Coronary artery (tissue), 2 donors: ENCODE measurements at regions not wholly inside any gene's neighbourhood (a gene's known extent, or its start where the extent isn't known, plus 50 kb on each side); places are given as distances from the start of the nearest gene placed in this dataset.

Source experiments
- DNase-seq: peaks from one replicate; pipeline ENCODE4 v3.0.0-alpha.2; 2017; ENCODE audit warnings: low spot score
- H3K27ac ChIP-seq, 2 donors: fragments of 200-600 bp; sonication (generic); one replicate each; pipeline ENCODE4 v1.5.1; 2016 to 2019
- H3K4me3 ChIP-seq: fragments of 200-600 bp; sonication (generic); 2 replicates; pipeline ENCODE4 v1.5.1; 2016; ENCODE audit warnings: mild to moderate bottlenecking, moderate library complexity
- TF ChIP-seq, protein P1 (sequence below): fragments of 200-600 bp; sonication (generic); IDR thresholded peaks from one replicate; pipeline ENCODE4 v1.5.1; 2019; ENCODE audit warnings: antibody characterized with exemption

DNA sequence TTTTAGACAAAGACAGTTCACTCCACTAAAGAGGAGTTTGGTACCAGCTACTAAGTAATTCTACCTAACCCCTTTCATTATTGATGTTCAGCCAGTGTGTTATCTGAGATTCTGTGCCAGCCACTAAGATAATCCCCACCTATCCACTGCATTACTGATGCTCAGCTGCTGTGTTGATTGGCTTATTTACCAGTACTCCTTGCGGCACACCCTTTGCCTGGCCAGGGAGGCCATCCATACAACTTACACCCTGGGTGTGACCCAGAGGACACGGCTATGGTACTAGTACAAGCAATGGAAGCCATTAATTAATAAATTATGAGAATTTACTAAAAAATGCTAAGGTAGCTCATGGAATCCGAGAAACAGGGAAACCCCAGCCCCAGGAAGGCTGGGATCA lies 290.7 kb upstream of the CTNNB1 start:
- Histone ChIP-seq H3K4me3 (no peak overlapping the region), H3K27ac (no peak overlapping the region)
- TF ChIP-seq, protein P1, sequence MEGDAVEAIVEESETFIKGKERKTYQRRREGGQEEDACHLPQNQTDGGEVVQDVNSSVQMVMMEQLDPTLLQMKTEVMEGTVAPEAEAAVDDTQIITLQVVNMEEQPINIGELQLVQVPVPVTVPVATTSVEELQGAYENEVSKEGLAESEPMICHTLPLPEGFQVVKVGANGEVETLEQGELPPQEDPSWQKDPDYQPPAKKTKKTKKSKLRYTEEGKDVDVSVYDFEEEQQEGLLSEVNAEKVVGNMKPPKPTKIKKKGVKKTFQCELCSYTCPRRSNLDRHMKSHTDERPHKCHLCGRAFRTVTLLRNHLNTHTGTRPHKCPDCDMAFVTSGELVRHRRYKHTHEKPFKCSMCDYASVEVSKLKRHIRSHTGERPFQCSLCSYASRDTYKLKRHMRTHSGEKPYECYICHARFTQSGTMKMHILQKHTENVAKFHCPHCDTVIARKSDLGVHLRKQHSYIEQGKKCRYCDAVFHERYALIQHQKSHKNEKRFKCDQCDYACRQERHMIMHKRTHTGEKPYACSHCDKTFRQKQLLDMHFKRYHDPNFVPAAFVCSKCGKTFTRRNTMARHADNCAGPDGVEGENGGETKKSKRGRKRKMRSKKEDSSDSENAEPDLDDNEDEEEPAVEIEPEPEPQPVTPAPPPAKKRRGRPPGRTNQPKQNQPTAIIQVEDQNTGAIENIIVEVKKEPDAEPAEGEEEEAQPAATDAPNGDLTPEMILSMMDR = no peak
- peak; percentile 26 for DNase-seq

DNA sequence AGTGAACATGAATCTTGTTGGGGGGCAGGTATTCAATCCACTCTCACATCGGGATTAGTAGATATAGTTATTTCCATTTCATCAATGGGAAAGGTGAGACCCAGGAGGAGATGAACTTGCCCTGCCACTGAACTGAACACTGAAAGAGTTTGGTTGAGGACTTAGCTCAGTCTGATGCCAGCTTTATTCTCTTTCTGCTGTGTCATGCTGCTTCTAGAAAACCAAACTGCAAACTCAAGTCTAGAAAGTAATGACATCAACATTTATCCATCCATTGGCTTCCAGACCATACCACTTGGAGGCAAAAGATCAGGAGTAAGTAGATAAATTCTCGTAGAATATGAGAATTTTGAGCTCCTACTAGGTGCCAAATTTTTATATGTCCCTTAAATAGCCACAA lies 288.0 kb upstream of the CTNNB1 start:
- TF ChIP-seq, protein P1 = no peak
- no peak overlapping the region for H3K27ac ChIP-seq
- H3K4me3 ChIP-seq = no peak overlapping the region
- DNase-seq = no peak

DNA sequence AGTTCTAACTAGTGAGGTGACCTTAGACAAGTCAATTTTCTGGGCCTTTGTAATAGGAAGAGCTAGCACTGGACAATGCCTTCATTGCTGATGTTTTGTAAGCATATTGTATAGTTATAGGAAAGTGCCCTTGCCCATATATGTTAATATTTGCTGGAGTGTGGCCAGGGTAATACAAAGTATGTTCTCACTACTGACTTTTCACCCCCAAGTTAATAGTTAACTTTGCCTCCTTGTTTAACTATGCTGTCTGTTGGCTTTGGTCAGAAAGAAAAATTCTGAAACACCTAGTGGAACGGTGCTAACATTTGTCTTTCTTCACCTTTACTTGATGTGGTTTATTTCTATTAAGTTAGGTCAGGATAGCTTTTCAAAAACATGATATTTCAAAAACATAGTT lies 287.4 kb upstream of the CTNNB1 start:
- no peak for DNase-seq
- TF ChIP-seq, protein P1 = no peak
- no peak overlapping the region for H3K4me3 ChIP-seq
- H3K27ac ChIP-seq = no peak overlapping the region

DNA sequence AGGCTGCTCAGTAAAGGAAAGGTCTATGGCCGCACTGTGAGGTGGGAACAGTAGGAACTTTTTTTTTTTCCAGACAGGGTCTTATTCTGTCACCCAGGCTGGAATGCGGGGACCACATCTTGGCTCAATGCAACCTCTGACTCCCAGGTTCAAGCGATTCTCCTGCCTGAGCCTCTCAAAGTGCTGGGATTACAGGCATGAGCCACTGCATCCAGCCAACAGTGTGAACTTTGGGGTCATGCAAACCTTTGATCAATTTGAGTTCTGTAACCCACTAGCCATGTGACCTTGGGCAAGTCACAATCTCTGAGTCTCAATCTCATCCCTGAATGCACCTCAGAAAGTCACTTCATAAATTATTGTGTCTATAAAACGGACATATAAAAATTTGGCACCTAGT lies 286.8 kb upstream of the CTNNB1 start:
- no peak for DNase-seq
- H3K4me3 ChIP-seq = no peak overlapping the region
- TF ChIP-seq, protein P1 = no peak
- no peak overlapping the region for H3K27ac ChIP-seq

DNA sequence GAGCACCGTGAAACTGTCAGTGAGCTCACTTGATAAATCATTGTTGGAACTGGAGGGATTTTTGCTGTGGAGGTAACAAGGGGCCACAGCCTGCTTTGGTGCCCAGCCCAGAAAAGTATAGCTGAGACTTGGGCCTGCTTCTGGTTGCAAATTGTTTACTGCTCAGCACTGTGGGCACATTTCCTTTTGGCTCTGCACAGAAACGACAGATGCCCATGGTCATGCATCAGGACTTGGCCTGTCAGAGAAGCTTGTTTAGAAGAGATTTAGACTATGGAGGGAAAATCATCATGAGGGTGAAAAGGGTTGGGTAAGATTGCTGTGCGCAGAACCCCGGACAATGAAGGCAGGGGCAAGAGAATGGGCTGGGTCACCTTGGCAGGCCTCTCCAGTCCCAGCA lies 286.1 kb upstream of the CTNNB1 start:
- H3K27ac ChIP-seq = no peak overlapping the region
- peak; percentile 24 for DNase-seq
- TF ChIP-seq, protein P1 = no peak

DNA sequence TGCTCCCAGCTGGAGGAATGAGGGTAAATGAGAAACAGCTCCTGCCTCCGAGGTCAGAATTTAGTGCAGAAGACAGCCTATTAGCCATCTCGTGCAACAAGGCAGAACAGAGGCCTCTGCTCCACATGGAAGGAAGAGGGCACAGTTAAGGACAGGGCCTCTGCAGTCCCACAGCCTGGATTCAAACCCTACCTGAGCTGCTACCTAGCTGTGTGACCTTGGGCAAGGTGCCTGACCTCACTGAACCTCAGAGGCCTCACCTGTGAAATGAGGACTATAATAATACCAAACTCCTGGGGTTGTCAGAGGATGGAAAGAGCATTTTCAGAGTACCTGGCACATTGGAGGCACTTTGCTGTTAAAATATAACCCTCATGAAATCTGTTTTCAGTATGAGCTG lies 285.7 kb upstream of the CTNNB1 start:
- DNase-seq = peak; percentile 21
- no peak overlapping the region for H3K4me3 ChIP-seq
- H3K27ac ChIP-seq = no peak overlapping the region
- TF ChIP-seq, protein P1 = no peak

More for the DNA sequence above, 286.1 kb upstream of the CTNNB1 start:
- H3K4me3 ChIP-seq = no peak overlapping the region

DNA sequence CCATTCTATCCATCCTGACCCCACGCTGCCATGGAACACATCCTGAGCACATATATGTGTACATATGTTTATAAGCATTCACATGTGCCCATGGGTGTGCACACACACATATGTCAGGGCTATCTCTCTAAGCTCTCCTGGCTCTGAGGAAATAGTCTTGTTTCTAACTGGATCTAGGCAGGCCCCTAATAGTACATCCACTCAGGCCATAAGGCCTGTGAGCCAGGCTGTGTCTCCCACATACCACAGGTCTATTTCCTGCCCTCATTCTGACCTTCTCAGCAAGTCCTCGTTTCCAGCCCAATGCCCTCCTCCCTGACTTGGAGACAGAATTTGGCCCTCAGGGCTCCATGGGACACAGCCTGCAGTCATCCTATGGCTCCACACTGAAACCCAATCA lies 284.8 kb upstream of the CTNNB1 start:
- H3K4me3 ChIP-seq = no peak overlapping the region
- TF ChIP-seq, protein P1 = no peak
- no peak overlapping the region for H3K27ac ChIP-seq
- peak; percentile 53 for DNase-seq
